GM12878 (cell line): ENCODE measurements at regions not wholly inside any gene's neighbourhood (a gene's known extent, or its start where the extent isn't known, plus 50 kb on each side); places are given as distances from the start of the nearest gene placed in this dataset.
A peak's percentile ranks its signal among the peaks of the same experiment; 100 is the strongest.

Experiments used
- ATAC-seq: fragments of 200-7000 bp; cut with Tn5 transposase; 3 replicates; pipeline ENCODE4 v1.9.1; 2020; ENCODE audit warnings: mild to moderate bottlenecking, moderate library complexity
- BruUV-seq: library from RNA; stranded (reverse); fragments of 400-500 nt; replicated peaks from 2 replicates; lab custom pipeline; 2021; lab: Mats Ljungman, UMichigan
- CTCF ChIA-PET: fragments of 300-600 bp; sonication (Branson Sonifier 250); formaldehyde crosslinking; extraction: SDS; loops from one replicate; lab custom pipeline; 2021; ENCODE audit warnings: inconsistent platforms; lab: Yijun Ruan, JAX
- POLR2A ChIA-PET: fragments of 350-600 bp; formaldehyde crosslinking; extraction: SDS; loops from one replicate; lab custom pipeline; 2021; ENCODE audit warnings: inconsistent platforms; lab: Charles Lee
- RAD21 ChIA-PET: fragments of 300-600 bp; sonication (Branson Sonifier 250); formaldehyde crosslinking; loops from one replicate; lab custom pipeline; 2023; ENCODE audit warnings: antibody characterized with exemption; ENCODE audit not compliant: unreplicated experiment; lab: Charles Lee
- SMC1A ChIA-PET: fragments of 300-600 bp; sonication (Branson Sonifier 250); formaldehyde crosslinking; loops from one replicate; lab custom pipeline; 2023; ENCODE audit not compliant: unreplicated experiment, uncharacterized antibody; lab: Charles Lee
- DNase-seq: peaks from one replicate; pipeline ENCODE4 v3.0.0-alpha.2; 2011; ENCODE audit warnings: low read depth, low spot score
- FAIRE-seq: peaks from 3 replicates; lab custom pipeline; 2011; peaks lifted over from hg19 to GRCh38; lab: Jason Lieb, UNC
- H2AFZ ChIP-seq: 2 replicates; pipeline ENCODE4 v1.6.0; 2011; ENCODE audit warnings: low read depth, low read length, control low read depth; ENCODE audit not compliant: control insufficient read depth
- H3K27ac ChIP-seq: 2 replicates; pipeline ENCODE4 v1.5.1; 2011; ENCODE audit warnings: control low read depth; ENCODE audit not compliant: control insufficient read depth, insufficient read depth
- H3K27me3 ChIP-seq, 2 experiments: replicated peaks in 1 of 2; 2 replicates each; pipeline versions ENCODE4 v1.6.0 to v1.6.1; 2011; ENCODE audit warnings: low read length in 1 of 2; ENCODE audit not compliant: control insufficient read depth in 2 of 2, insufficient read depth in 2 of 2
- H3K36me3 ChIP-seq, 2 experiments: 2 replicates each; pipeline ENCODE4 v1.5.1; 2011; ENCODE audit warnings: low read length in 1 of 2; ENCODE audit not compliant: control insufficient read depth in 2 of 2, insufficient read depth in 2 of 2
- H3K4me1 ChIP-seq: 2 replicates; pipeline ENCODE4 v1.6.1; 2011; ENCODE audit warnings: mild to moderate bottlenecking, low read length, moderate library complexity, mixed read lengths; ENCODE audit not compliant: control insufficient read depth, insufficient read depth
- H3K4me2 ChIP-seq: 2 replicates; pipeline ENCODE4 v1.6.0; 2011; ENCODE audit warnings: control low read depth; ENCODE audit not compliant: control insufficient read depth, insufficient read depth
- H3K4me3 ChIP-seq: fragments of 200-600 bp; sonication (generic); 2 replicates; pipeline ENCODE4 v1.5.1; 2016
- H3K79me2 ChIP-seq: 2 replicates; pipeline ENCODE4 v1.6.0; 2011; ENCODE audit warnings: low read length; ENCODE audit not compliant: control insufficient read depth, insufficient read depth
- H3K9ac ChIP-seq: 2 replicates; pipeline ENCODE4 v1.8.0; 2011; ENCODE audit warnings: low read length, control low read depth, mixed read lengths; ENCODE audit not compliant: control insufficient read depth, insufficient read depth
- H3K9me3 ChIP-seq: replicated peaks from 3 replicates; pipeline ENCODE4 v1.5.1; 2011; ENCODE audit warnings: mild to moderate bottlenecking, low read length; ENCODE audit not compliant: control insufficient read depth, insufficient read depth
- H4K20me1 ChIP-seq: 2 replicates; pipeline ENCODE4 v1.6.0; 2011; ENCODE audit not compliant: control insufficient read depth, insufficient read depth
- E4F1 ChIP-seq: fragments of 450-650 bp; IDR thresholded peaks from 2 replicates; pipeline ENCODE4 v1.6.1; 2018; ENCODE audit warnings: borderline replicate concordance, mild to moderate bottlenecking; ENCODE audit not compliant: partially characterized antibody
- RELA ChIP-seq: fragments of 450-650 bp; IDR thresholded peaks from 2 replicates; pipeline ENCODE4 v1.8.0; 2014; ENCODE audit warnings: borderline replicate concordance; ENCODE audit not compliant: partially characterized antibody
- TCF3 ChIP-seq: IDR thresholded peaks from 2 replicates; pipeline ENCODE4 v1.6.1; 2012; ENCODE audit warnings: low read depth, mild to moderate bottlenecking, low read length, borderline replicate concordance; ENCODE audit not compliant: insufficient read depth
- ZNF687 ChIP-seq: fragments of 450-650 bp; IDR thresholded peaks from 2 replicates; pipeline ENCODE4 v1.6.1; 2017; ENCODE audit warnings: mild to moderate bottlenecking, moderate library complexity
- WGBS: methylation state at CpG from one replicate; pipeline ENCODE4 v1.1.6; 2016; ENCODE audit warnings: low lambda C conversion rate; ENCODE audit not compliant: insufficient replicate concordance, insufficient coverage; ENCODE audit errors: missing lambda C conversion rate; 5-methylcytosine and 5-hydroxymethylcytosine counted together
- in situ Hi-C: fragments of 300-500 bp; cut with MboI; formaldehyde crosslinking; loops from 9 replicates; pipeline ENCODE4 v1.14.3; 2018; ENCODE audit warnings: mixed read lengths
- intact Hi-C: fragments of 100-400 bp; cut with micrococcal nuclease; formaldehyde crosslinking; loops from one replicate; pipeline ENCODE4 v1.14.2; 2022; ENCODE audit not compliant: unreplicated experiment

DNA sequence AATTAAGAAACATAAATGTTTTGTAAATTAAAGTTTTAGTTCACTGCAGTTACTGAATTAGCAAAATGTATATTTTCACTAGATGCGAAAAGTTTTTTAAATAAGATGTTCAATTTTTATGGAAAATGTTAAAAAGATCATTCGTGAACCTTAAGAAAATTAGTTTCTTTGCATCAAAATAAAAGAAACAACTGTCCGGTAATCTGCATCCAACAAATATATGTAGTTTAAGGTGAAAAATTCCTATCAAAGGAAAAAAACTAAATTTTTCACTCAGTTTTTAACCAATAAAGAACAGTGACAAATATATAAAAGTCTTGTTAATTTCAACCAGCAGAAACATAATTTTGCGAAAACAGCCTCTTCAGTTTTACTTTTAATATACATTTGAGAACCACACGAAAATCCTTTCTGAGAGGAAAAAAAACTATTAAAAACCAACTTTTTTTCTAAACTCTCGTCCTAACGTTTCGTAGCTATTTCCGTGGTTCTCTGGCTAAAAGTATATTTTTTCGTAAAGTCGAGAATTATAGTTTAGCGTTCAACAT is 64.5 kb downstream of the KCNRG start:
- no peak for FAIRE-seq
- ChIA-PET RAD21 (interaction anchor here (0.6 to 13.9 kb wide), 10 partner anchors 9 to 834 kb away, joined by 3 to 175 read pairs (median 4); partner anchors contain the start of genes SPRYD7 and TRIM13), POLR2A (interaction anchor here (0.7 to 7.9 kb wide), 4 partner anchors 11 to 814 kb away, joined by 3 to 80 read pairs (median 4); partner anchors contain the start of gene TRIM13), SMC1A (interaction anchor here (1.0 to 7.8 kb wide), 12 partner anchors 9 to 834 kb away, joined by 3 to 59 read pairs (median 4); partner anchors contain the start of gene TRIM13), CTCF (interaction anchor here (0.7 to 15.3 kb wide), 8 partner anchors 11 to 981 kb away, joined by 3 to 159 read pairs (median 4); partner anchors contain the start of genes SPRYD7 and TRIM13)
- intact Hi-C loops (loop anchor here (5.0 to 10.0 kb wide), 5 partner anchors 142 to 995 kb away; partner anchors contain the start of gene SPRYD7), in situ Hi-C loops (loop anchor here (5.0 to 10.0 kb wide), 3 partner anchors 725 to 985 kb away; no protein-coding TSS in a partner anchor)
- Histone ChIP-seq H3K4me1 (peaks cover 4% of the 10 kb centered on the region; the same call in 1 of the 2 replicates), H3K9ac (peak overlapping the region; percentile 93), H2AFZ (no peak overlapping the region), H4K20me1 (no peaks in the 10 kb centered on the region), H3K27me3 (no peaks in the 10 kb centered on the region), H3K36me3 (no peaks in the 10 kb centered on the region), H3K79me2 (peaks cover 84% of the 10 kb centered on the region), H3K4me2 (peak overlapping the region; percentile 18; the same call in 1 of the 2 replicates), H3K27ac (peak overlapping the region; percentile 82), H3K4me3 (peak overlapping the region; percentile 92), H3K9me3 (no peaks in the 10 kb centered on the region)
- ATAC-seq: no peak
- DNase-seq: no peak
- TF ChIP-seq RELA: no peak
- no TSS peak for BruUV-seq
- 1% methylated on average over 12 of the region's 12 CpGs for WGBS

- peaks cover 4% of the 10 kb centered on the region; the same call in 1 of the 2 replicates for H3K4me1 ChIP-seq
- H3K27me3 ChIP-seq: no peaks in the 10 kb centered on the region
- BruUV-seq: TSS peak; percentile 57
- peak; percentile 7 for ATAC-seq
- peak overlapping the region; percentile 82 for H3K27ac ChIP-seq
- peaks cover 78% of the 10 kb centered on the region for H3K79me2 ChIP-seq
- in situ Hi-C loops (loop anchor here (5.0 to 10.0 kb wide), 3 partner anchors 724 to 984 kb away; no protein-coding TSS in a partner anchor), intact Hi-C loops (loop anchor here (5.0 to 10.0 kb wide), 4 partner anchors 287 to 994 kb away; no protein-coding TSS in a partner anchor)
- H3K4me2 ChIP-seq: peak overlapping the region; percentile 28; the same call in 1 of the 2 replicates
- no peak for DNase-seq
- no peaks in the 10 kb centered on the region for H3K9me3 ChIP-seq
- peak overlapping the region; percentile 93 for H3K9ac ChIP-seq
- SMC1A ChIA-PET: interaction anchor here (0.9 to 7.8 kb wide), 11 partner anchors 10 to 833 kb away, joined by 3 to 59 read pairs (median 4); partner anchors contain the start of gene TRIM13
- RAD21 ChIA-PET: interaction anchor here (0.6 to 13.9 kb wide), 7 partner anchors 30 to 833 kb away, joined by 3 to 175 read pairs (median 4); partner anchors contain the start of genes SPRYD7 and TRIM13
- no peak for FAIRE-seq
- H3K36me3 ChIP-seq: no peaks in the 10 kb centered on the region
- WGBS: 1% methylated on average over 29 of the region's 29 CpGs
- CTCF ChIA-PET: interaction anchor here (0.7 to 15.3 kb wide), 9 partner anchors 11 to 982 kb away, joined by 3 to 159 read pairs (median 4); partner anchors contain the start of genes SPRYD7 and TRIM13
- no peaks in the 10 kb centered on the region for H4K20me1 ChIP-seq
- POLR2A ChIA-PET: interaction anchor here (0.7 to 7.9 kb wide), 6 partner anchors 9 to 835 kb away, joined by 3 to 80 read pairs (median 4); partner anchors contain the start of genes KPNA3 and TRIM13
- peak overlapping the region; percentile 59 for H2AFZ ChIP-seq
- peak overlapping the region; percentile 92 for H3K4me3 ChIP-seq
- TF ChIP-seq TCF3: no peak
- no peak for TF ChIP-seq E4F1
- 0 out of 2 replicates have a peak, but pooled peaks have one; percentile 11 for TF ChIP-seq ZNF687
These were observed 65.1 kb downstream of the KCNRG start for GRCh38 chr13:50080203-50080910.
